ENCODE measurements at regions not wholly inside any gene's neighbourhood (a gene's known extent, or its start where the extent isn't known, plus 50 kb on each side); places are given as distances from the start of the nearest gene placed in this dataset.
"Not testable (repeated sequence)": the region's sequence is repeated elsewhere in the genome, so short reads cannot be mapped to it uniquely, and the experiment has no call there.

GRCh38 chr4:180360113-180360512 lies 1883.1 kb upstream of the TENM3 start:
- DNase-seq = not testable (repeated sequence)

- DNase-seq = no peak
Observed at GRCh38 chr4:180363815-180364214, 1879.4 kb upstream of the TENM3 start.

GRCh38 chr4:180372691-180373090 lies 1870.5 kb upstream of the TENM3 start:
- no peak for DNase-seq

- DNase-seq = no peak
Observed at GRCh38 chr4:180377741-180378140, 1865.5 kb upstream of the TENM3 start.

- DNase-seq = no peak
Observed at GRCh38 chr4:180380733-180381132, 1862.5 kb upstream of the TENM3 start.

- DNase-seq = no peak
Observed at GRCh38 chr4:180391613-180392012, 1851.6 kb upstream of the TENM3 start.

- DNase-seq = no peak
Observed at GRCh38 chr4:180394312-180394711, 1848.9 kb upstream of the TENM3 start.

GRCh38 chr4:180394730-180395129 lies 1848.5 kb upstream of the TENM3 start:
- no peak for DNase-seq

GRCh38 chr4:180398564-180398963 lies 1844.6 kb upstream of the TENM3 start:
- DNase-seq = no peak

- no peak for DNase-seq
Observed at GRCh38 chr4:180407275-180407885, 1835.8 kb upstream of the TENM3 start.

GRCh38 chr4:180418819-180419531 lies 1824.2 kb upstream of the TENM3 start:
- DNase-seq = no peak

- no peak for DNase-seq
Observed at GRCh38 chr4:180422989-180423711, 1820.1 kb upstream of the TENM3 start.

GRCh38 chr4:180423712-180424057 lies 1819.5 kb upstream of the TENM3 start:
- no peak for DNase-seq

GRCh38 chr4:180426938-180427337 lies 1816.3 kb upstream of the TENM3 start:
- no peak for DNase-seq

- DNase-seq = no peak
Observed at GRCh38 chr4:180430283-180430682, 1812.9 kb upstream of the TENM3 start.

GRCh38 chr4:180434131-180434895 lies 1808.9 kb upstream of the TENM3 start:
- no peak for DNase-seq

- DNase-seq = no peak
Observed at GRCh38 chr4:180436361-180436760, 1806.8 kb upstream of the TENM3 start.

GRCh38 chr4:180437601-180438000 lies 1805.6 kb upstream of the TENM3 start:
- DNase-seq = no peak

GRCh38 chr4:180448306-180448705 lies 1794.9 kb upstream of the TENM3 start:
- no peak for DNase-seq

GRCh38 chr4:180449395-180449956 lies 1793.7 kb upstream of the TENM3 start:
- DNase-seq = no peak

- DNase-seq = no peak
Observed at GRCh38 chr4:180455226-180455625, 1788.0 kb upstream of the TENM3 start.

GRCh38 chr4:180456928-180457327 lies 1786.3 kb upstream of the TENM3 start:
- no peak for DNase-seq

GRCh38 chr4:180462116-180462515 lies 1781.1 kb upstream of the TENM3 start:
- DNase-seq = no peak
